CD4-positive, alpha-beta T cell treated with Interleukin-6 for 4 hours (primary cell): ENCODE measurements at regions not wholly inside any gene's neighbourhood (a gene's known extent, or its start where the extent isn't known, plus 50 kb on each side); places are given as distances from the start of the nearest gene placed in this dataset.

ENCODE experiments used
- DNase-seq: peaks from one replicate; pipeline ENCODE4 v3.0.0-alpha.2; 2020; ENCODE audit warnings: mixed read lengths

DNA sequence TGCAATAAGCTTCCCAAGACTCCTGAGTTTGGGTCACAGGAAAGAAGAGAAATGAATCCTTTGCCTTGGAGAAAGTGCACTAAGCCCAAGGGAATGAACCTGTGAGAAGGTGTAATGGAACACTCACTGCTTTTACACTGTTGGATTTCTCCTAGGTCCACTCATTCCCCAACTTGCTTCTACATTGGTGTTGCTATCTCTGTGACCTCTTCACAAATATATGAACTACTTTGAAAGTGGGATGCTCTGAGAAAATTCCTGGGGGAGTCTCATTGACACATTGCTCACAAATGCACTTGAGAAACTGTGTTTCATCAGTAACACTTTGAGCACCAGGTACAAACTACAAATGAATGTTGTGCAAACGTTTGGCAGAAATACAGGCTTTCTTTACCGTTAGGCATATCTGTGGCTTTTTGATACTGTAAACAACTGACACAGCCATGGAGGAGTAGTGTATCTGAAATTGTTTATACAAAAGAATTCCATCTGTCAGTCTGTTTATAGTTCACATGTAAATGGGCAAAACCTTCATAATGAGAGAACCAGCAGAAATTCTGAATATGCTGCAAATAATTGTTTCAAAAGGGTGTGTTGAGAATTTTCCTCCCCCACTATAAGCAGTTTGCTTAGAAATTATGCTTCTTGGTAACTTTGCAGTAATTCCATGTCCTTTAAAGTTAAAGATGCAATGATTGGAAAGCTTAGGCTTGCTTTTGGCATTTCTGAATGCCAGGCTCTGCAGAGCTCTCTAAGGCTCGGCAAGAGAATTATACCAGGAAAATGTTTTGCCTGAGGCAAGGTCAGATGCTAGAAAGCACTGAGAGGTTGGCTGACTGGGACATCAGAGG, 348.5 kb upstream of the DDHD1 start:
- no peak for DNase-seq

GRCh38 chr14:53500191-53500590, 347.1 kb upstream of the DDHD1 start:
- no peak for DNase-seq

GRCh38 chr14:53496668-53497067, 343.5 kb upstream of the DDHD1 start:
- no peak for DNase-seq

DNA sequence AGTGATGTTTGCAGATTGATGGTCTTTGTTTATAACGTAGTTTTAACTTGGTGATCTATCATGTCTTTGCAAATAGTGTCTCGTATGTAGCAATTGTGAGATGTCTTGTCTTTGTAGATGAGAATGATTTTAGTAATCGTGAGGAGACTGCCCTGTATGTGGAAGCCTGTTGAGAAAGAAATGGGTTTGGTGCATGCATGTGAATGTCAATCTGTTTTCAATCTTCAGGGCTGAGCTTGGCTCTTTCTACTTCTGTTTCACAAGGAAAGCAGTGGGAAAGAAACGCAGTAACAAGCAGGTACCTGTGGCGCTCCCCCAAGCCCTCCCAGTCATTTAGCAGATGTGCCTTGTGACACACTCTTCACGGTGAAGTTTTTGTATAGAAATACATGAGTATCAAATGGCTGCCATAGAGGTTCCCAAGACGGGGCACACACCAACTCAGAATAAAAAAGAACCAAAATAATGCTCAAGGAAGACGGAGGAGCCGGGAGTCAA, 342.8 kb upstream of the DDHD1 start:
- no peak for DNase-seq

DNA sequence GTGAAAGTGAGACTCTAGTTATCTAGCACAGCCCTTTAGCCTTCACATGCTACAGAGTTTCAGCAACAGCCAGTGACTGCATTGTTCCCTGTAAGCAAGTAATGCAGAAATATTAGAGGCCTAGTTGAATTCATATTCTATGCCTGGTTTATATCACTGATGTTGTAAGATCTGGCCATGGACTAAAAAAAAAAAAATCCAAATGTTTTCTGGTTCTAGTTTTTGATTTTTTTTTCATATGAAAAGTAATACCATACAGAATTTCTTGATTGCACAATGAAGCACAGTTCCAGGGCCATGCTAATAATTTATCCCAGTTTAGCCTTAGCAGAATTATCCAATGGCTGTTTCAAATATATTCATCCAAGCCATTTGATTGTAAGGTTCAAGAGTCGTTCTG, 341.5 kb upstream of the DDHD1 start:
- no peak for DNase-seq

DNA sequence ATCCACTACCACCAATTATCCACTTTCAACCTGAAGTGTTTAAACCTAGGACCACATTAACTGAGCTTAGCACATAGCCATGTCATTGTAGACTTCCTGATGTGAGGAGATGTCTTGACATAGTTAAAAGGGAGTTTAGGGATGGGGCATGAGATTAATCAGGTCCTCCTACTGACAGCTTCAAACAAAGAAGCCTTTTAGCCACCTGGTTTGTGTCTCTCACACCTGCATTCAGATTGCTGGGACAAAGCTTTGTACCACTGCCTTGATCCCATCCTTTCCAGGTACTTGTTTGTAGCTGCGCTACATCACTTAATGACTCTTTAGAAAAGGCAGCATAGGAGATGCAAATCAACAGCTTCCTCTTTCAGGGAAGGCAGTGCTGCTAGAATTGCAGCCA, 340.7 kb upstream of the DDHD1 start:
- DNase-seq, result no peak

DNA sequence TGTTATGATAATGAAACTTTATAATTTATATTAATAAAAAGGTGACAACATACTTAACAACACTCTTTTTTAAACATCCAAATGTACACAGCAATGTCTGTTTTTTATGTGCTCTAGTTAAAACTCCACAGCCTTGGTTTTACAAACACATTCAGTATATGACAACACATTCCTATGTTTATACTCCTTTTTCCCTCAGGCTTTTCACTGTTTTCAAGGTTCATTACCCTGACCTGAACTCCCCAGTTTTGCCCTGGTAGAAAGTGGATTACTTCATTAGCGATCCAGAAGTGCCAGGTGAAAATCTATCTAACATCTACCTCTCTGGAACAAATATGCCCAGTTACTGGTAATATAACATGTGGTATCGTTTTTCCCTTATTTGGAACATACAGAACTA, 340.2 kb upstream of the DDHD1 start:
- DNase-seq, result no peak

DNA sequence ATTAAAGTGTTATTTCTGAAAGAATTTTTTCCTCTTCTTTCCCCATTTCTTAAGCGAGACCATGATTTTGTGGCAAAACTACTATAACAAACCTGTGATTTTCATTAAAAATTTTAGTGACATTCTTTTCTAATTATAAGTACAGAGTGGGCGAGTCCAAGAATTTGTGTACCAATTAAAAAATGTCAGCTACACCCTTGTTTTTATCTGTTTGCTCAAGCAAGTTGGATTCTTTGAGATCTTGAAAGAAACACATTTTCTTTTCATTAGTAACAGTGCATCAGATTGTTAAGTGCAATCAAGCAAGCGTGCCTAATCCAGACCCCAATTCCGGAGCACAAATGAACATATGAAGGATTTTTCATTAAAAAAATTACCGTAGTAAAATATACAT, 338.8 kb upstream of the DDHD1 start:
- no peak for DNase-seq

GRCh38 chr14:53491256-53491883, 338.2 kb upstream of the DDHD1 start:
- DNase-seq, result no peak

DNA sequence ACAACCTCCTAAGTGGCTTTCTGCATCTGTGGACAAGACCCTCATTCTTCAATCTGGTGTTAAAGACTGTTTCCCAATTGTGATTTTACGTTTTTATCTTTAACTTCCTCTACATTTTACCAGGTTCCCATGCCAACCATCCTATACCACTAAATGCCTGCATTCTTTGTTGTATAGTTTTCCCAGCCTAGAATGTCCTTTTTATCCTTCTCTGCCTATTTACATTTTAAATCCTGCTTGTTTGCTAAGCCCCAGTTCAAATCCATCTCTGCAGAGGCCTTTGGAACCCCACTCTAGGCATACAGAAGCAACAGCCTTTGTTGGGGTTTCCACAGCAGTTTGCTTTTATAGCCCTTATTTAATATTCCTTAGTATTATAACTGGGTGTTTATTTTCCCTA, 325.1 kb upstream of the DDHD1 start:
- no peak for DNase-seq

GRCh38 chr14:53473480-53473879, 320.4 kb upstream of the DDHD1 start:
- DNase-seq, result no peak

DNA sequence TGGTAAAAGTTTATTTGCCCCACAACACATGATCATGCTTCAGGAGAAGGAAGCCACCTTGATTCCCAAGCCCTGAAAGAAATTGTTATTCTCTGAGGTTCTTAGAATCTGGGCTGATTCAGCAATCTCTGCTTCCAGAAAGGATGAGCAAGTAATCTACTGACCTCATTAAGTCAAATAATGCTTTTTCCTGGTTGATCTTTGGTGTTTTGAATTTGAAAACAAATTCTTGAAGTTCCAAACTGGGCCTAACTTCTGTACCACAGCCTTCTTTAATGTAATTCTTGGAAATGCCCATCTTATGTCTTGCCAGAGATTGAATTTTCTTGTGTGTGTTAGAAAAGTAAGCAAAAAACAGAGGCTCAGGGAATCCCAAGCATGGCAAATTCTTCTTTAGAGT, 319.2 kb upstream of the DDHD1 start:
- no peak for DNase-seq

DNA sequence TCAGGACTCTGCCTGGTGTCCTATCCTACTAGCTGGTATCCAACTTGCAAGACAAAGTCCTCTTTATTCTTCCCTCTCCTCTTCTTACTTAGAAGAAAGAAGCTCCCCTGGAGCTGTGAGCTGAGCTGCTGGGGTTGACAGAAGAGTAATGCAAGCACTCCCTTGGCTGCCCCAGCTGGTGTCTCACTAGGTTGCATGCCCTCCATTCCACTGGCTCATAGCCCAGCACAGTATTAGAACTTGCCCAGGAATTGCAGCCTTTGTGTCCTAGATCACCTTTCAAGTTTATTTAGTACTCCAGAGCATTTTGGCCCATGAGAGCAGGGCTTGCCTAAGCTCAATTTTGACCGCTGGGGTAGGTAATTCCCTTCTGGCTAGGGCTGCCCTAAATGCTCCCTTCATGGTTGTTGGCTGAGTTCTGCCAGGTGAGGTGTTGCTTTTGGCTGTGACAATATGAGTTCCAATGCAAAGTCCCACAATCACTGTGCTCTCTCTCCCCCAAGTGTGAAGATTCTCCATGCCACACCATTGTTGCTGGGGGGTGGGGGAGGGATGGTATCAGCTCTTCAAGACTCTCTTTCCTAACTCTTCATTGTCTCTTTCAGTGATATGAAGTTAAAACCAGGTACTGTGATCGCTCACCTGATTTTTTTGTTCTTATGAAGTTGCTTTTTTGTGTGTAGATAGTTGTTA, 317.4 kb upstream of the DDHD1 start:
- DNase-seq, result no peak

DNA sequence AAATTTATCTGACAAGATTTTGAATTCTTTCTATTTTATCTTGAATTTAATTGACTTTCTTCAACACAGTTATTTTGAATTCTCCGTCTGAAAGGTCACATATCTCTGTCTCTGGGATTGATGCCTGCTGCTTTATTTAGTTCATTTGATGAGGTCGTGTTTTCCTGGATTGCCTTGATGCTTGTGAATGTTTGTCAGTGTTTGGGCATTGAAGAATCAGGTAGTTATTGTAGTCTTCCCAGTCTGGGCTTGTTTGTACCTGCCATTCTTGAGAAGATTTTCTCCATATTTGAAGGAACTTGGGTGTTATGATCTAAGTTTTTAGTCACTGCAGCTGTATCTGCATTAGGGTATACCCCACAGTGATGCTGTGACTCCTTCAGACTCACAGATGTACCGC, 315.8 kb upstream of the DDHD1 start:
- DNase-seq, result no peak

GRCh38 chr14:53464376-53464775, 311.3 kb upstream of the DDHD1 start:
- DNase-seq, result no peak

- DNase-seq, result no peak
Observed at GRCh38 chr14:53462931-53463778, 310.0 kb upstream of the DDHD1 start.

GRCh38 chr14:53461858-53462257, 308.7 kb upstream of the DDHD1 start:
- DNase-seq, result no peak

- no peak for DNase-seq
Observed at GRCh38 chr14:53460544-53460943, 307.4 kb upstream of the DDHD1 start.

- DNase-seq, result no peak
Observed at GRCh38 chr14:53458368-53458814, 305.3 kb upstream of the DDHD1 start.

DNA sequence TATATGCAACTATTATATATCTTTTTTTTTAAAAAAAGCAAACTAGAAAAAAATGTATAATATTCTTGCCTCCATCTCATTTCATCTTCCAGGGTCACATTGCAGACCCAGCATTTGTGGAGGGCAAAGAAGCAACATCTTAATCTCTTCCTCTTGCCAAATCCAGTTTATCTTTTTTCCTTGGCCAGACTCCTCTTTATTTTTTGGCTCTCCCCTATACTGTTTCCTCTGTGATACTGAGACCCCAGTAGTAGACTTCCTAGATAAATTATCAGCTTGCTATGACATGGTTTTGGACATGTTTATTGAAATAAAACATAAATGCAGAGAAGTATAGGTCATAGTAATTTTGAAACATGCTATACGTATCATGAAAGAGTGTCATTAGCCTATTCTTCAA, 303.8 kb upstream of the DDHD1 start:
- no peak for DNase-seq

- no peak for DNase-seq
Observed at GRCh38 chr14:53452005-53452673, 299.0 kb upstream of the DDHD1 start.

DNA sequence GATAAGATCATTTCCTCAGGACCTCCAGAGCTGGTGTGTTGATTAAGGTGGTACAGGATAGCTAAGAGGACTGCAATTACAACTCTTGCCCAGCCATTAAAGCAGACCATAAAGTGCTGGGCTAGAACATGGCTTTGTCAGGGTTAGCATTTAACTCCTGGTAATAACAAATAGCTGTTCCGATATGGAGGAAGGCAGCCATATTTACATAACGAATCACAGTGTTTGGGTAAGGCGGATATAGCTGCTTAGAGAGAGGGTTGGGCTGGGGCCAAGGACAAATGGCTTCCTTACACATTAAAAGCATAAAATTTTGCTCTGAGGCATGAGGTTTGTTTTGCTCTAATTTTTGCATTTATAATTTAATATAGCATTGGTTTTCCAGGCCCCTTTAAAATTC, 297.7 kb upstream of the DDHD1 start:
- no peak for DNase-seq
